A673 (cell line): ENCODE measurements at regions not wholly inside any gene's neighbourhood (a gene's known extent, or its start where the extent isn't known, plus 50 kb on each side); places are given as distances from the start of the nearest gene placed in this dataset.

Experiments
- BruUV-seq: library from RNA; stranded (reverse); fragments of 400-500 nt; replicated peaks from 2 replicates; lab custom pipeline; 2021; lab: Mats Ljungman, UMichigan
- CTCF ChIA-PET: fragments of 300-600 bp; sonication (Branson Sonifier 250); formaldehyde crosslinking; loops from one replicate; lab custom pipeline; 2022; ENCODE audit warnings: antibody characterized with exemption; lab: Charles Lee
- POLR2A ChIA-PET: fragments of 300-600 bp; sonication (Branson Sonifier 250); formaldehyde crosslinking; loops from one replicate; lab custom pipeline; 2022; ENCODE audit warnings: antibody characterized with exemption; ENCODE audit not compliant: low non-redundant PET; lab: Charles Lee
- DNase-seq: peaks from one replicate; pipeline ENCODE4 v3.0.0-alpha.2; 2015; ENCODE audit warnings: low spot score
- H3K27ac ChIP-seq: fragments of 200-600 bp; sonication (generic); 2 replicates; pipeline ENCODE4 v1.5.1; 2016; ENCODE audit warnings: mixed run types, low read depth, mild to moderate bottlenecking, mixed read lengths, antibody characterized with exemption, low read length; ENCODE audit not compliant: poor library complexity, severe bottlenecking
- H3K27me3 ChIP-seq: fragments of 200-600 bp; sonication (generic); replicated peaks from 2 replicates; pipeline ENCODE4 v1.6.1; 2017; ENCODE audit warnings: mixed run types, low read depth, mild to moderate bottlenecking, mixed read lengths, antibody characterized with exemption, low read length; ENCODE audit not compliant: insufficient read depth, poor library complexity
- H3K36me3 ChIP-seq: fragments of 200-600 bp; sonication (generic); 2 replicates; pipeline ENCODE4 v1.6.1; 2016; ENCODE audit warnings: mixed run types, mild to moderate bottlenecking, mixed read lengths, antibody characterized with exemption, low read length; ENCODE audit not compliant: insufficient read depth, poor library complexity, severe bottlenecking
- H3K4me1 ChIP-seq: fragments of 200-600 bp; sonication (generic); 2 replicates; pipeline ENCODE4 v1.6.1; 2017; ENCODE audit warnings: mixed run types, mild to moderate bottlenecking, mixed read lengths, antibody characterized with exemption, low read length; ENCODE audit not compliant: insufficient read depth, poor library complexity, severe bottlenecking
- H3K4me3 ChIP-seq: fragments of 200-600 bp; sonication (generic); 2 replicates; pipeline ENCODE4 v1.5.1; 2016; ENCODE audit warnings: low read depth, mixed run types, mild to moderate bottlenecking, mixed read lengths, low read length; ENCODE audit not compliant: poor library complexity, severe bottlenecking
- H3K9me3 ChIP-seq: fragments of 200-600 bp; sonication (generic); 2 replicates; pipeline ENCODE4 v1.6.1; 2016; ENCODE audit warnings: mixed run types, low read depth, mild to moderate bottlenecking, mixed read lengths, antibody characterized with exemption, low read length; ENCODE audit not compliant: poor library complexity, severe bottlenecking
- CTCF ChIP-seq: fragments of 300-800, 200-600 bp; sonication (generic); conservative IDR thresholded peaks from 2 replicates; pipeline ENCODE4 v1.5.1; 2017; ENCODE audit warnings: low read depth, mild to moderate bottlenecking, antibody characterized with exemption, low read length, moderate library complexity, mixed read lengths
- EZH2 ChIP-seq: fragments of 200-600 bp; sonication (generic); IDR thresholded peaks from 2 replicates; pipeline ENCODE4 v1.6.1; 2017; ENCODE audit warnings: borderline replicate concordance, low read depth, mild to moderate bottlenecking, mixed read lengths, antibody characterized with exemption, low read length; ENCODE audit not compliant: poor library complexity, severe bottlenecking
- intact Hi-C: fragments of 100-400 bp; cut with micrococcal nuclease; formaldehyde crosslinking; loops from one replicate; pipeline ENCODE4 v1.10.0; 2022; ENCODE audit not compliant: unreplicated experiment

DNA sequence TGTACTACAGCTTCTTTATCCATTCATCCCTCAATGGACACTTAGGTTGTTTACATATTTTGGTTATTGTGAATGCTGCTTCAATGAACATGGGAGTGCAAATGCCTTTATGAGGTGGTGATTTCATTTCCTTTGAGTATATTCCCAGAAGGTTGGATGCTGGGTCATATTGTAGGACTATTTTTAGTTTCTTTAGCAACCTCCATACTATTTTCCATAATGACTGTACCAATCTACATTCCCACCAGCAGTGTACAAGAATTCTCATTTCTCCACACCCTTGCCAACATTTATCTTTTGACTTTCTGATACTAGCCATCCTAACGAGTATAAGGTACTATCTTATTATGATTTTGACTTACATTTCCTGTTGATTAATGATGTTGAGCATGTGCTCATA lies 269.0 kb downstream of the C6orf118 start:
- no peaks in the 10 kb centered on the region for H3K27me3 ChIP-seq
- no peaks in the 10 kb centered on the region for H3K9me3 ChIP-seq
- no TSS peak for BruUV-seq
- intact Hi-C loops = no loop called here
- no peak overlapping the region for H3K4me3 ChIP-seq
- no peaks in the 10 kb centered on the region for H3K36me3 ChIP-seq
- H3K4me1 ChIP-seq = no peaks in the 10 kb centered on the region
- POLR2A ChIA-PET = no interaction called here
- H3K27ac ChIP-seq = no peak overlapping the region
- DNase-seq = no peak
- CTCF ChIA-PET = no interaction called here
- no peak for TF ChIP-seq CTCF
- no peak for TF ChIP-seq EZH2

DNA sequence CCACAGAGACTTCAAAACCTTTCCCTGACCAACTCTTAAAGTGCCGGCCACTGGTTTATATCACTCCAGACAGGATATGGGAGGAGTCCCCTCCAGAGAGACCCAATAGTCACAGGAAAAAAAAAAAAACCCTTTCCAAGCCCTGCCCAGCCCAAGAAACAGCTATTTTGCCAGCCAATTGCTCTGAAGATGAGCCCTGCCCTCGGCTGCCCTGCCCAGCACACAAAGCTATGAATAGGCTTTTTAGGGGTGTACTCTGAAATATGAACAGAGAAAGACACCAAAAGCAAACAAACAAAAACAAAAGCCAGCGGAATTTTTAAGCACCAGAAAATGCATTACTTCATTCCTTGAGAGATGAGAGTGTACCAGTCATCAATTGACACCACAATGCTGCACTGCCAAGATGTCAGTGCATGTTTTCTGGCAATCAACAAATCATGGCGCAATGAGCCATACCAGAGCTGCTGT lies 275.1 kb downstream of the C6orf118 start:
- intact Hi-C loops = no loop called here

DNA sequence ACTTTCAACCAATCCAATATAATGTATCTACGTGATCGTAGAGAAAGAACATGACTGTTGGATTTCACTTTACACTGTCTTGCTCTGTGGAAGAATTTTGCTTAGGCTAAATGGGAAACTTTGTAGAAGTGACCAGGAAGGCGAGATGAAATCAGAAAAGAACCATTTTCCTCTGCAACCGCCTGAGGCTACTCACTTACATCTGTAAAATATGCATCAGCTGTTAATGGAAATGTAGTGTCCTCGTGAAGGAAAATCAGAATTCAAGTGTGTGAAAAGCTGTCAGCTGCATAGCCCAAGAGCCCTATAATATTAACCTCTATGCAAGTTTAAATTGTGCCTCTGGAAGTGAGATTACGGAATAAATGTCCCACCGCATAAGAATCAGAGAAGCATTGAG lies 277.9 kb downstream of the C6orf118 start:
- ChIA-PET CTCF (interaction anchor here (0.7 kb wide), 1 partner anchor 1268 kb away, joined by 3 read pairs; no protein-coding TSS in a partner anchor), POLR2A (no interaction called here)
- Histone ChIP-seq H3K4me3 (no peak overlapping the region), H3K9me3 (no peaks in the 10 kb centered on the region), H3K27ac (no peak overlapping the region), H3K36me3 (no peaks in the 10 kb centered on the region), H3K4me1 (no peaks in the 10 kb centered on the region), H3K27me3 (peaks cover 10% of the 10 kb centered on the region)
- DNase-seq = no peak
- TF ChIP-seq EZH2 = no peak
- no peak for TF ChIP-seq CTCF
- no TSS peak for BruUV-seq
- intact Hi-C loops = no loop called here

More for the DNA sequence above, 275.1 kb downstream of the C6orf118 start:
- no peaks in the 10 kb centered on the region for H3K4me1 ChIP-seq
- TF ChIP-seq EZH2 (no peak), CTCF (no peak)
- no peak overlapping the region for H3K27ac ChIP-seq
- peaks cover 10% of the 10 kb centered on the region for H3K27me3 ChIP-seq
- ChIA-PET CTCF (interaction anchor here (0.7 kb wide), 1 partner anchor 40 kb away, joined by 3 read pairs; no protein-coding TSS in a partner anchor), POLR2A (no interaction called here)
- BruUV-seq = no TSS peak
- no peak overlapping the region for H3K4me3 ChIP-seq
- no peaks in the 10 kb centered on the region for H3K36me3 ChIP-seq
- no peaks in the 10 kb centered on the region for H3K9me3 ChIP-seq
- no peak for DNase-seq
